ENCODE measurements at regions not wholly inside any gene's neighbourhood (a gene's known extent, or its start where the extent isn't known, plus 50 kb on each side); places are given as distances from the start of the nearest gene placed in this dataset.

DNA sequence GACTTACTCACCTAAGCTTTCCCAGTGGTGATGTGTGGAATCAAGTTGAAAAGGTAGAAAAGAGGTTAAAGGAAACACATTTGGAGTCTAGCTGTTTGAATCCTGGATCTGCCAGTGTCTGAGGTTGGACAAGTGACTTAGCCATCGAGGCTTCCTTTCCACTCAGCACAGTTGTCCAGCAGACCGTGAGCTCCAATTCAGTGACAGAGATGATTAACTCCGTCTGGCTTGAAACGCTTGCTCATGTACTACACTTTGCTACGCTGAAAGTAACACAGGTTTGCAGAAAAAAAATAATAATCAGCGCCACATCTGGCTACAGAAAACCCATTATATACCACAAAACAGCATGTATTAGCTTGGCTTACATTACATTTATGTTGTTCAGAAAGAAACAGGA lies 364.9 kb upstream of the MCTP2 start:
- no peak for DNase-seq (ENCODE audit: low spot score)

- no peak for DNase-seq (ENCODE audit: low spot score)
These were observed 365.8 kb upstream of the MCTP2 start for GRCh38 chr15:93865586-93865985.

- DNase-seq (ENCODE audit: low spot score) = no peak
These were observed 368.6 kb upstream of the MCTP2 start for GRCh38 chr15:93862791-93863190.

DNA sequence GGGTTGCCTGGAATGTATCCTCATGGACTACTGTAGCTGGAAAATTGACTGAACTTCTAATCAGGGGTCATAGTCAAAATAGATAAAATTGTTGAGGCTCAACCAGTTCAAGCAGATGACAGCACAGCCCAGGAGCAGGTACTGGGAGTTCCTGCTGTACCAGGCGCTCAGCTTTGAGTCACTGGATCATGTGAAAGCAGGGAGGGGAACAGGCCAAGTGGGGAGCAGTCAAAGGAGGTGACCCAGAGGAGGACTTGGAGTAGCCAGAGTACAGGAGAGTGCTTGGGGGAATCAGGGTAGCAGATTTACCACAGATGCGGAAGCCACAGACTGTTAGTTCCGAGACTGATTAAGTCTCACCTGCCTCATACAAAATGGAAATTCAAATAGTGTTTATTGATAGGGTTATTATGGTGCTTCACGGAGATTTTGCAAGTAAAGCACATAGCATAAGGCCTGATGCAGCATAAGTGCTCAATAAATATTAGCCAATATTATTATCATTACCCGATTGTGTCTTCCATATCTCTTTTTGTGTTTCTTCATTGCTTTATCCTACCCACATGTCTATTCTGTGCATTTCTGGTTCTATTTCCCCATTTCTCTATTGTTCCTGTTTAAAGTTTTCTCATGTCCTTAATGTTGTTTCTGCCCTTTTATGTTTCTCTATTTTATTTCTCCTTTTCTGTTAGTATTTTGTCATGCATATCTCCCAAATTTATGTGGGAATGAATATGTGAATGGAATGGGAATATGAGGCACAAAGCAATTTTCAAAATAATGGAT lies 369.2 kb upstream of the MCTP2 start:
- no peak for DNase-seq (ENCODE audit: low spot score)

DNA sequence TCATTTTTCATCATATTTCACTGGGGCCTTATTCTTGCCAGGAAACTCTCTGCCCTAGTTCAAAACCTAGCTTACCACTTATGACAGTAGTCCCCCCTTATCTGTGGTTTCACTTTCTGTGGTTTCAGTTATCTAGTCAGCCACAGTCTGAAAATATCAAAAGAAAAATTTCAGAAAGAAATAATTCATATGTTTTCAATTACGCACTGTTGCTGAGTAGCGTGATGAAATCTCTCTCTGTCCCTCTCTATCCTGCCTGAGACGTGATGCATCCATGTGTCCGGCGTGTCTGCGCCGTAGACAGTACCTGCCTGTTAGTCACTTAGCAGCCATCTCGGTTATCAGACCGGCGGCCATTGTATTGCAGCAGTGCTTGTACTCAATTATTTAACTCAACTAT lies 369.9 kb upstream of the MCTP2 start:
- DNase-seq (ENCODE audit: low spot score) = no peak

- no peak for DNase-seq (ENCODE audit: low spot score)
These were observed 370.7 kb upstream of the MCTP2 start for GRCh38 chr15:93860701-93861100.

GRCh38 chr15:93859176-93859575 lies 372.2 kb upstream of the MCTP2 start:
- no peak for DNase-seq (ENCODE audit: low spot score)

DNA sequence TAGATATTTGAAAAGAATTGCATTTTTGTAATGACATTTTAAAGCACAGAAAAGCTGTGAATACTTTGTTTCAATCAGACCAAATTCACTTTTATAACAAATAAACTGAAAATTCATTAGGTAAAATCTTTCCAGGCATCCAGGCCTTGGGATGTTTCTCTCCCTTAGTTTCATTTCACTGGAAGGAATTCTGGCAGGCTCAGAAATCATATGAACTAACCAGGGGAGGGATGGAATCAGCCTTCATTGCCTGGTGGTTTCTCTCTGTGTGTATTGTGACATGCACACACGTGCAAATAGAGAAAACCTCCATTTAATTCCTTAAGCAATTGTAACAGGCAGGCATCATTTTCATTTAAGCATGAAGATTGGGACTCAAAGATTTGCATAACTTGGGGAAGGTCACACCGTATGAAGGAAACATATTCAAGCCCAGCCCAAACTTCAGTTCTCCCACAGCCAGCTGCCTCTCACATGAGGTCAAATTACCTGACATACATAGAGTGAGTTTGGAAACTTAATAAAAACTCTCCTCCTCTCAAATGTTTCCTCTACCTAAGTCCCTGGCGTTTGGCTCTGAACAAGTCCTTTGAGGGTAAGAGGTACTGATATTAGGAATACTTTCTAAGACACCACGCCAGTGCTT lies 376.1 kb upstream of the MCTP2 start:
- DNase-seq (ENCODE audit: low spot score) = no peak

DNA sequence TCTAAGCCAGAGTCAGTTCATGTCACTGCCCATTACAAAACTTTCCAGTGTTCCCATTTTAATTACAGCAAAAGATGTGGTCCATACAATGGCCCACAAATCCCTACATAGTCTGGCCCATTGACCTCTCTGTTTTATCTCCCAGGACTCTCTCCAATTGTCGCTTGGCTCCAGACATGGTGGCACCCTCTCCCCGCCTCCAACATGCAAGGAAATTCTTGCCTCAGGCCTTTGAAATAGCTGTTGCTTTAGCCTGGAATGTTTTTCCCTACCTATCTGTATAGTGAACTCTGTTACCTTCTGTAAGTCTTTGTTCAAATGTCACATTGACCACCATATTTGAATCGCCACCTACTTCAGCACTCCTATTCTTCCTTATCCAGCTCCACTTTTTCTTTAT lies 377.3 kb upstream of the MCTP2 start:
- no peak for DNase-seq (ENCODE audit: low spot score)

- DNase-seq (ENCODE audit: low spot score) = no peak
These were observed 378.6 kb upstream of the MCTP2 start for GRCh38 chr15:93852761-93853160.

DNA sequence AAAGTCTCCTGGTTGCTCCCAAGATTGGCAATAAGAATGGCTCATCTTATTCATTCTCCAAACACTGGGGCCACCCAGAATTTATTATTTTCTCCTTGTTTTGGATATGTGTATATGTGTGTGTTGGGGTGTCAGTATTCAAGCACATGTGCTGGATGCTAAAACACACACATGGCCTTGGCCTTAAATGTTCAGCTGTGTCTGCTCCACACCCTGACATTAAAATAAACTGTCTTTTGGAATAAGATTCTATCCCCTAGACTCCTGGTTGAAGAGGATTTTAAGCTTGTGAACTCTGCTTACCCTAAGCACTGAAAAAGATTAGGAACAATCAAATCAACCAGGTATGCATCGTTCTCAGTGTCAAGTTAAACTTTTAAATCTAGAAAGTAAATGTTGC lies 382.9 kb upstream of the MCTP2 start:
- no peak for DNase-seq (ENCODE audit: low spot score)

- DNase-seq (ENCODE audit: low spot score) = no peak
These were observed 383.3 kb upstream of the MCTP2 start for GRCh38 chr15:93848076-93848475.

GRCh38 chr15:93846148-93846547 lies 385.2 kb upstream of the MCTP2 start:
- no peak for DNase-seq (ENCODE audit: low spot score)

DNA sequence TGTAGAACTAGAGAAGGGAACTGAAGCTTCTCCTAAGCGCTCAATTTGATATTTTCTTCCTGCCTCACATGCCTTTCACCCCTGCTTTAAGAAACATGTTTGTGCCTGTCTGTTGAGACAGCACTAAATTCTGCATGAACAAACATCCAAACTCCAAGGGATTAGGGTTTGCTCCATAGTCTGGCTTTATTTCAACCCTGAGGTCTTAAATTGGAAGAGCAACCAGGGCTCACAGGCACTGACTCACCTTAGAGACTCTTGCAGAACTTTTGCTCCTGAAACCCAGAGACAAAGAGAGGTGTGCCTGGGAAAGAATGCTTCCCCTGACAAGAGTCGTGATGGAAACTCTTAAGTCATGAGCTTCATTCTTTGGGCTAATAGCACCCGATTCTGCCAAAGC lies 393.9 kb upstream of the MCTP2 start:
- no peak for DNase-seq (ENCODE audit: low spot score)

GRCh38 chr15:93835344-93835743 lies 396.0 kb upstream of the MCTP2 start:
- DNase-seq (ENCODE audit: low spot score) = no peak

DNA sequence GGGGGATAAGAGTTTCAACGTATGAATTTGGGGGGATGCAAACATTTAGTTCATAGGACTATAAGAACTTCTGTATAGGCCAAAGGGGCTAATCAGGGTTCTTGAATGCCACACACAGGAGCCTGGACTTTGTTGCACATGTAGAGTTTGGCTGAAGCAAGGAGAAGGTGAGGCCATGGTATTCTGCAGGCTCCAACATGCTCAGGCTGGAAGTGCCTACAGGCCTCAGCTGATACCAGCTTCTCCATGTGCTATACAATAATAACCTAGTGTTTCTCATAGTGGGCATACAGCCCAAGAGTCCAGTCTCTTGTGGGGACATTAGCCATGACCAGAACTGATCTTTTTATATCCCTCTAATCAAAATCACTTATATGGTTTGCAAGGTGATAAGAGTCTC lies 399.7 kb upstream of the MCTP2 start:
- DNase-seq (ENCODE audit: low spot score) = no peak

- no peak for DNase-seq (ENCODE audit: low spot score)
These were observed 400.9 kb upstream of the MCTP2 start for GRCh38 chr15:93830221-93831080.

- DNase-seq (ENCODE audit: low spot score) = peak; percentile 7
These were observed 402.1 kb upstream of the MCTP2 start for GRCh38 chr15:93829115-93829870.

DNA sequence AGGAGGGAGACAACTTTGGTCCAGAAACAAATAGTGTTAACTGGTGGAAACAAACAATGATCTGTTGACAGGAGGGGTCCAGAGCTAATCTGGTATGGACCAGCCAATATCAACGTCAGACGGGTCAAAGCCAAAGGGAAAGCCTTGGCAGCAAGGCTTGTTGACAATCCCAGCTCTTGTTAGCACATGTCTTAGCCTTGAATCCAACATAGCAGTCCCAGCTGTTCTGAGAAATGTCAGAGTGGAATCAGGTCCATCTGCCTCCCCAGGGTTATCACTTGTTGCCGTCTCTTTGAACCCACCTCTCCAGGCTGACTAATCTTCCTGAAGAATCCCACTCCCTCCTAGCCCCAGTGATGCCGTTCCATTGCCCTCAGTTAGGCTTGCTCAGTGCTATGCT lies 404.6 kb upstream of the MCTP2 start:
- DNase-seq (ENCODE audit: low spot score) = no peak

DNA sequence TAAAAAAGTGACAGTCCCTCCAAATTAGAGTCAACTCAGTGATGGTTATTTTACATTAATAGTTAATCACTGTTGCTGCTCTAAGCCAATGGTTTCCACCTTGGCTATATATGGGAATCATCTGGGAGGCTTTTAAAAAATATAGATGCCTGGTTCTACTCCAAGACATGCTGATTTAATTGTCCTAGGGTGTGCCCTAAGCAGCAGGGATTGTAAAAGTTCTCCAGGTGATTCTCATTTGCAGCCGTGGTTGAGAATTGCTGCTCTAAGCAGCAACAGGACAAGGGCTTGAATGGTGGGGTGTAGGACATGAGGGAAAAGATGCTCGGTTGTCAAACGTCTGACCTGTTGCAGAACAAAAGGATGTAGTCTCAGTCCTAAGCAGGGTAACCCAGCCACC lies 405.1 kb upstream of the MCTP2 start:
- no peak for DNase-seq (ENCODE audit: low spot score)

GRCh38 chr15:93825682-93826081 lies 405.7 kb upstream of the MCTP2 start:
- DNase-seq (ENCODE audit: low spot score) = no peak
